HG03196 (cell line): ENCODE measurements at regions not wholly inside any gene's neighbourhood (a gene's known extent, or its start where the extent isn't known, plus 50 kb on each side); places are given as distances from the start of the nearest gene placed in this dataset.
"Not testable (repeated sequence)": the region's sequence is repeated elsewhere in the genome, so short reads cannot be mapped to it uniquely, and the experiment has no call there.

Experiments used
- ATAC-seq: cut with Tn5 transposase; IDR thresholded peaks from one replicate; pipeline ENCODE4 v1.9.1; 2021; ENCODE audit not compliant: unreplicated experiment

- no peak for ATAC-seq
Observed at GRCh38 chr14:86780461-86780860, 1212.5 kb downstream of the GALC start.

- ATAC-seq: no peak
Observed at GRCh38 chr14:86779416-86779815, 1213.6 kb downstream of the GALC start.

GRCh38 chr14:86777963-86778602 is 1214.9 kb downstream of the GALC start:
- no peak for ATAC-seq

- not testable (repeated sequence) for ATAC-seq
Observed at GRCh38 chr14:86775896-86776295, 1217.1 kb downstream of the GALC start.

- ATAC-seq: no peak
Observed at GRCh38 chr14:86774916-86775315, 1218.1 kb downstream of the GALC start.

GRCh38 chr14:86772075-86772474 is 1220.9 kb downstream of the GALC start:
- ATAC-seq: no peak

- no peak for ATAC-seq
Observed at GRCh38 chr14:86770186-86770585, 1222.8 kb downstream of the GALC start.

- no peak for ATAC-seq
Observed at GRCh38 chr14:86766469-86766868, 1226.5 kb downstream of the GALC start.

GRCh38 chr14:86761611-86762010 is 1231.4 kb downstream of the GALC start:
- no peak for ATAC-seq

- ATAC-seq: no peak
Observed at GRCh38 chr14:86756521-86757190, 1226.7 kb downstream of the FLRT2 start.

GRCh38 chr14:86750488-86750887 is 1220.5 kb downstream of the FLRT2 start:
- not testable (repeated sequence) for ATAC-seq

GRCh38 chr14:86739761-86740160 is 1209.8 kb downstream of the FLRT2 start:
- no peak for ATAC-seq

- ATAC-seq: not testable (repeated sequence)
Observed at GRCh38 chr14:86731427-86731826, 1201.5 kb downstream of the FLRT2 start.

GRCh38 chr14:86723254-86723624 is 1193.3 kb downstream of the FLRT2 start:
- no peak for ATAC-seq

- ATAC-seq: no peak
Observed at GRCh38 chr14:86722612-86723253, 1192.8 kb downstream of the FLRT2 start.

- no peak for ATAC-seq
Observed at GRCh38 chr14:86714575-86714974, 1184.6 kb downstream of the FLRT2 start.

- ATAC-seq: no peak
Observed at GRCh38 chr14:86714153-86714552, 1184.2 kb downstream of the FLRT2 start.

GRCh38 chr14:86712727-86713126 is 1182.8 kb downstream of the FLRT2 start:
- no peak for ATAC-seq

GRCh38 chr14:86712176-86712575 is 1182.2 kb downstream of the FLRT2 start:
- no peak for ATAC-seq

- ATAC-seq: no peak
Observed at GRCh38 chr14:86708846-86709339, 1178.9 kb downstream of the FLRT2 start.

GRCh38 chr14:86707071-86707470 is 1177.1 kb downstream of the FLRT2 start:
- ATAC-seq: no peak

GRCh38 chr14:86683561-86683960 is 1153.6 kb downstream of the FLRT2 start:
- no peak for ATAC-seq
